Transverse colon (tissue), 4 donors: ENCODE measurements at regions not wholly inside any gene's neighbourhood (a gene's known extent, or its start where the extent isn't known, plus 50 kb on each side); places are given as distances from the start of the nearest gene placed in this dataset.

ENCODE experiments used
- CTCF ChIP-seq, 5 experiments: fragments of 200-600 bp in 3 of 5; fragments of 450-650 bp in 2 of 5; sonication (generic) in 3 of 5; IDR thresholded peaks; 1 replicate in 2 of 5; 2 replicates in 3 of 5; pipeline ENCODE4 v1.5.1; 2016 to 2017; ENCODE audit warnings: antibody characterized with exemption in 5 of 5, inconsistent platforms in 3 of 5, mild to moderate bottlenecking in 2 of 5, moderate library complexity in 1 of 5
- EP300 ChIP-seq: sonication (generic); formaldehyde crosslinking; IDR thresholded peaks from one replicate; pipeline ENCODE4 v1.6.1; 2017; ENCODE audit warnings: antibody characterized with exemption, low read depth
- POLR2AphosphoS5 ChIP-seq, 3 donors: sonication (generic); formaldehyde crosslinking; IDR thresholded peaks; one replicate each; pipeline ENCODE4 v1.6.1; 2016; ENCODE audit warnings: antibody characterized with exemption in 3 of 3

- no peak for TF ChIP-seq POLR2AphosphoS5 (IDR thresholded peaks at IDR 0.05)
- no peak for TF ChIP-seq EP300
- no peak for TF ChIP-seq CTCF (IDR thresholded peaks at IDR 0.05)
Measured at GRCh38 chr13:61608138-61608537, 192.5 kb upstream of the PCDH20 start.
